IPS-NIHi7 (cell line): ENCODE measurements at regions not wholly inside any gene's neighbourhood (a gene's known extent, or its start where the extent isn't known, plus 50 kb on each side); places are given as distances from the start of the nearest gene placed in this dataset.
"Not testable (repeated sequence)": the region's sequence is repeated elsewhere in the genome, so short reads cannot be mapped to it uniquely, and the experiment has no call there.

ENCODE experiments used
- DNase-seq: peaks from one replicate; pipeline ENCODE4 v3.0.0; 2012; ENCODE audit warnings: mixed read lengths; ENCODE audit errors: extremely low spot score

- DNase-seq: not testable (repeated sequence)
Measured at GRCh38 chr9:2394087-2394741, 227.4 kb upstream of the VLDLR start.

- DNase-seq: no peak
Measured at GRCh38 chr9:2395814-2396612, 225.6 kb upstream of the VLDLR start.

GRCh38 chr9:2396622-2397285 is 224.8 kb upstream of the VLDLR start:
- no peak for DNase-seq

- DNase-seq: not testable (repeated sequence)
Measured at GRCh38 chr9:2397875-2398274, 223.7 kb upstream of the VLDLR start.

- not testable (repeated sequence) for DNase-seq
Measured at GRCh38 chr9:2401746-2402145, 219.8 kb upstream of the VLDLR start.

- DNase-seq: no peak
Measured at GRCh38 chr9:2403701-2404100, 217.9 kb upstream of the VLDLR start.

- no peak for DNase-seq
Measured at GRCh38 chr9:2406252-2406651, 215.3 kb upstream of the VLDLR start.

- DNase-seq: no peak
Measured at GRCh38 chr9:2407450-2407849, 214.1 kb upstream of the VLDLR start.

GRCh38 chr9:2411459-2412215 is 209.9 kb upstream of the VLDLR start:
- peak; percentile 42 for DNase-seq

- no peak for DNase-seq
Measured at GRCh38 chr9:2413160-2413805, 208.3 kb upstream of the VLDLR start.

GRCh38 chr9:2414465-2414864 is 207.1 kb upstream of the VLDLR start:
- no peak for DNase-seq

GRCh38 chr9:2415326-2415725 is 206.3 kb upstream of the VLDLR start:
- DNase-seq: no peak

GRCh38 chr9:2417730-2418129 is 203.9 kb upstream of the VLDLR start:
- no peak for DNase-seq

GRCh38 chr9:2418619-2419018 is 203.0 kb upstream of the VLDLR start:
- peak; percentile 17 for DNase-seq

GRCh38 chr9:2419347-2419746 is 202.2 kb upstream of the VLDLR start:
- DNase-seq: no peak

- DNase-seq: peak; percentile 20
Measured at GRCh38 chr9:2420543-2420942, 201.0 kb upstream of the VLDLR start.

- DNase-seq: no peak
Measured at GRCh38 chr9:2424619-2425033, 197.0 kb upstream of the VLDLR start.

- no peak for DNase-seq
Measured at GRCh38 chr9:2425676-2426075, 195.9 kb upstream of the VLDLR start.

- no peak for DNase-seq
Measured at GRCh38 chr9:2427120-2427891, 194.3 kb upstream of the VLDLR start.

- no peak for DNase-seq
Measured at GRCh38 chr9:2439957-2440356, 181.6 kb upstream of the VLDLR start.

GRCh38 chr9:2443933-2444332 is 177.7 kb upstream of the VLDLR start:
- DNase-seq: not testable (repeated sequence)
